EH (cell line): ENCODE measurements at regions not wholly inside any gene's neighbourhood (a gene's known extent, or its start where the extent isn't known, plus 50 kb on each side); places are given as distances from the start of the nearest gene placed in this dataset.

Experiments used
- DNase-seq: peaks from one replicate; pipeline ENCODE4 v3.0.0-alpha.2; 2015; ENCODE audit warnings: low read depth

GRCh38 chr13:48181482-48182145 lies 51.4 kb upstream of the ITM2B start:
- DNase-seq, result no peak

- DNase-seq, result no peak
Measured at GRCh38 chr13:48178126-48178525, 54.9 kb upstream of the ITM2B start.

- DNase-seq, result no peak
Measured at GRCh38 chr13:48176781-48177180, 56.2 kb upstream of the ITM2B start.

GRCh38 chr13:48175185-48175584 lies 57.8 kb upstream of the ITM2B start:
- no peak for DNase-seq

GRCh38 chr13:48167866-48168265 lies 65.1 kb upstream of the ITM2B start:
- DNase-seq, result no peak

- no peak for DNase-seq
Measured at GRCh38 chr13:48165727-48166126, 67.3 kb upstream of the ITM2B start.

- DNase-seq, result no peak
Measured at GRCh38 chr13:48165063-48165462, 67.9 kb upstream of the ITM2B start.

GRCh38 chr13:48163061-48163460 lies 68.2 kb upstream of the MED4 start:
- no peak for DNase-seq

GRCh38 chr13:48162217-48162616 lies 67.3 kb upstream of the MED4 start:
- no peak for DNase-seq

- DNase-seq, result no peak
Measured at GRCh38 chr13:48161530-48162179, 66.8 kb upstream of the MED4 start.

- DNase-seq, result peak; percentile 14
Measured at GRCh38 chr13:48160606-48161278, 65.8 kb upstream of the MED4 start.

- no peak for DNase-seq
Measured at GRCh38 chr13:48159826-48160225, 64.9 kb upstream of the MED4 start.

- DNase-seq, result no peak
Measured at GRCh38 chr13:48159401-48159800, 64.5 kb upstream of the MED4 start.

- no peak for DNase-seq
Measured at GRCh38 chr13:48158915-48159314, 64.0 kb upstream of the MED4 start.

- no peak for DNase-seq
Measured at GRCh38 chr13:48158290-48158689, 63.4 kb upstream of the MED4 start.

GRCh38 chr13:48156466-48156865 lies 61.6 kb upstream of the MED4 start:
- DNase-seq, result no peak

- peak; percentile 27 for DNase-seq
Measured at GRCh38 chr13:48155848-48156247, 60.9 kb upstream of the MED4 start.

- DNase-seq, result no peak
Measured at GRCh38 chr13:48154671-48155070, 59.8 kb upstream of the MED4 start.

- no peak for DNase-seq
Measured at GRCh38 chr13:48153186-48153585, 58.3 kb upstream of the MED4 start.

- DNase-seq, result no peak
Measured at GRCh38 chr13:48151363-48152161, 56.7 kb upstream of the MED4 start.

- DNase-seq, result no peak
Measured at GRCh38 chr13:48148454-48148853, 53.5 kb upstream of the MED4 start.

GRCh38 chr13:48146636-48147035 lies 51.7 kb upstream of the MED4 start:
- DNase-seq, result no peak

- no peak for DNase-seq
Measured at GRCh38 chr13:48146122-48146521, 51.2 kb upstream of the MED4 start.
